Dedifferentiated amniotic fluid mesenchymal stem cell (primary cell): ENCODE measurements at regions not wholly inside any gene's neighbourhood (a gene's known extent, or its start where the extent isn't known, plus 50 kb on each side); places are given as distances from the start of the nearest gene placed in this dataset.
"Not testable (repeated sequence)": the region's sequence is repeated elsewhere in the genome, so short reads cannot be mapped to it uniquely, and the experiment has no call there.

Source experiments
- DNase-seq: peaks from one replicate; pipeline ENCODE4 v3.0.0-alpha.2; 2016; ENCODE audit errors: extremely low spot score

DNA sequence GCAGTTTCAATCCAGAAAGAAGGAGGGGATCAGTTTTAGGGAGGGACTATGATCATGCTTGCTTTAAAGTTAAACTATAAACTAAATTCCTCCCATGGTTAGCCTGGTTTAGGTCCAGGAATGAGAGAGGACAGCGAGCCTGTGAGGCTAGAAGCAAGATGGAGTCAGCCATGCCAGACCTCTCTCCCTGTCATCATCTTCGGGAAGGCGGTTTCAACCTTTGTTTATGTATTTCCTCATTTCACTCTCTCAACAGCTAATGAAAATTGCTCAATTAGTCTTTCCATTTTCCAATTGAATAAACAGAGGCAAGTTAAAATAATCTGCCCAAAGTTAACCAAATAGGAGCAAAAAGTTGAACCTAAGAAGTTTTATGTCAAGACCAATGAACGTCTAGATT, 201.5 kb downstream of the KCNJ2 start:
- DNase-seq: no peak

DNA sequence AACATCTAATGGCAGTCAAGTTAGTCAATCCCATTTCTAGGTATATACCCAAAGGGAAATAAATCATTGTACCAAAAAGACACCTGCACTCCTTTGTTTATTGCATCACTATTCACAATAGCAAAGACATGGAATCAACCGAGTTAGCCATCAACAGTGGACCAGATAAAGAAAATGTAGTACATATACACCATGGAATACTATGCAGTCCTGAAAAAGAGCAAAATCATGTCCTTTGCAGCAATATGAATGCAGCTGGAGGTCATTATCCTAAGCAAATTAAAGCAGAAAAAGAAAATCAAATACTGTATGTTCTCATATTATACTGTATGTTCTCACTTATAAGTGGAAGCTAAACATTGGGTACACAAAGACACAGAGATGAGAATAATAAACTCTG, 204.0 kb downstream of the KCNJ2 start:
- no peak for DNase-seq

DNA sequence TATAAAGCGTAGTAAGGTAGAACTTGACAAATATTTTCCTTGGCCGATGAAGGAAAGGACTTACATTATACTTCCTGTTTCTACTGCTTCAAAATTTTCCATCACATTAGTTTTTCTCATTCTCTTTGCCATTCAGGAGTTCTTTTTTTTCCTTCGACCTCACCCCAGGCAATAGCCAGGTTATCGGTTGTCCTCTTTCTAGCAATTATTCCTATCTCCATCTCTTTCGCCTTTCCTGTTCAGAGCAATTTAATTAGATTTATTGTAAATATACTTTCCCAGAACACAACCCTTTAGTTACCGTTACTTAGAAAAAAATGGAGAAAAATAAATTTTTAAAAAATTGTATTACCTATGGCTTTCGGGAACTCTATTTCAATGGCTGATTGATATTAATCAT, 205.2 kb downstream of the KCNJ2 start:
- no peak for DNase-seq

DNA sequence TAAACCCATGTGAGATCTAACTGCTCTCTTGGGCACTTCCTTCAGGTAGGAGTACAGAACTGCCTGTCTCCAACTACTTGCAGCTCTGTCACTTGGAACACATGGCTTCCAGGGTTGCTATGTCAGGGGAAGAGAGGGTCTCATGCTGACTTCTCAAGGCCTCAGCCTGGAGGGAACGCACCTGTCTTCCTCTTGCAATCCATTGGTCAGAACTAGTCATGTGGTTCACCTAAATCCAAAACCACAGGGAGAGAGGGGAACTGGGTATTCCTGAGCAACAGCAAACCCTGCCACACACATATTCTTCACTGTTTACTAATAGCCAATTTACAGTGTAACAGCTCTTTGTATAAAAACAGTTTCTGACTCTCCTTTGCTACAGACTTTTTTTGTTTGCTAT, 206.1 kb downstream of the KCNJ2 start:
- DNase-seq: no peak

DNA sequence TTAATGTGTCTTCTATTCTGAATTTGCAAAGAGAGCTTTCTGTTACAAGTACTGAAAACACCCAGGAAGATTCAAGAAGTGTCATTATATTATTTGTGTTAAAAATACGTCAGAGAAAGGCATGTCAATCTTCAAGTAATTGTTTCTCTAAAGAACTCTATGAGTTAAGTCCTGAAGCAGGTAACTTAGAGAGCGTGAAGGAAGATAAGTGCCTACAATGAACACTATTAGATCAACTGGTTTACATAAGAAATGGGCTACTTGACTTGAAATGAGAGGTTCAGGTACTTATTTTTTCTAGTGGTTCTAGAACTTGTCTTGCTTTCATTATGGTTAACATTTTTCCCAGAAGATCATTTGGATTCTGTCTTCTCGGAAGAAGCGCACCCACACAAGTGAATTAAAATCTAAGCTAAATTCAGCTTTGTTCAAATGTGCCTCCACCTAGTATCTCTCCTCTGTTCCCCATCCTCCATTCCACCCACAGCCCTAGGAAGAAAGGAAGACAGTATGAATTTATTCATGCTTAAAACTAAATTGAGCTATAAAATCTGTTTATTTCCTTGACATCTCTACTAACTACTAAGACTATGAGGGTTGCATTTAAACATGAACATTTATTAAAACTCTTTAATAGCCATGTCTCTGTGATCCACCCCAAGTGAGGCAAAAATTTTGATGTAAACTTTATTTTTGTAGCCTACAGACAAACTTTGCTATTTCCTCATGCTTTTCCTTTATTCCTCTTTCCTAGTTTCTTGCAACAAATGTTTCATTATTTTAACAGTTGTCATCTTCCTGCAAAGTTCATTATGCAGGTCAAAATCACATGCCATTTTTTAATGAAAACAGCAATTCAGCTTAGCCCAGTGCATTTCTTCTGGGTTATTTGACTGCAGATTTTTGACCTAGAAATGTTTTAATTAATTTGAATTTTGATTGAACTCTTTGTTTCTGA, 206.8 kb downstream of the KCNJ2 start:
- no peak for DNase-seq

DNA sequence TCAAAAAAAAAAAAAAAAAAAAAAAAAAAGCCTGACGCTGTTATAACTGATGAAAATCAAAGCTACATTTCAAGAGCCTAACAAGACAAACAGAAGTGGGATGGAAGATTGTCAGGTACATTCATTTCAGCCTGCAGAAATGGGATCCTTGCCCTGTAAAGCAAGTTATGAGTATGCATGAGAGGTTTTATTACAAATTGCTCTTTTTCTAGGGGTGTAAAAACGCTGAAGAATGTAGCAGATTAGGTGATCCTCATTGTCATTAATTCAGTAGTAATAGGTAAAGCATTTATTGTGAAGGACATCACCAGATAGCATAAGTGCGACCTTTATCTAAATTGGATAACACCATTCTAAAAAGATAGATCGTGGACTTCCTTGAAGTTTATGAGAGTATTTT, 208.3 kb downstream of the KCNJ2 start:
- DNase-seq: no peak

DNA sequence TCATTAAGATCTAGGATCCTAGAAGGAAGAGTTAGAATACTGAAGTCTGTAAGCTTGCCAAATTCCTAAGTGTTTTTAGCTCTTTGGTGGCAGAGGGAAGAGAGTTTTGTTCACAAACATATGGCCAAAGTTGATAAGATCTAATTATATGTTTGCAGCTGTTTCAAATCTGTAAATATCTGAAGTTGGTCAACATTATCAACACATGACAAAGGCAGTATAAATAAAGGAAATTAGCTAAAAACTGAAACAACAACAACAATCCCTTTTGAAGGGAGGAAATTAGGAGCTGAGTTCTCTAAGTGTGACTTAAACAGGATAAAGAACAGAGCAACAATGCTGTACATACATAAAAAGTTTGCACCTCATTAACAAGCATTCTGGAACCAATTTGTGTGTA, 208.7 kb downstream of the KCNJ2 start:
- no peak for DNase-seq

DNA sequence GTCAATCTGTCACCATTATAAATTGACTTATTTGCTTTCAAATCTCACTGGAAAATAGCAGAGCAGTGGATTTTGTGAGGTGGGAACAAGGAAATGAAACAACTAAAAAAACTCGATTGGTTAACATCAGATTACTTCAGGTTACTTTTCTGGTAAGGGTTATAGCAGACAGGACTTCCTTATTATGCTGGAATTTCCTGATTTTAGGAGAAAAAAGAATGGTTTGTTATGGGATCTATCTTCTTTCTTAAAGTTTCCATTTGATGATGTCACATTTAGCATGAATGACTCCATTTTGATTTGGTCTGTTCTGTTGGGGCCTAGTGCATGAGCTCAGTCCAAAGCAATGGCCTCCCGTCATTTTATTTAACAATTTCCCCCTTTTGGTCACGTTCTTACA, 210.6 kb downstream of the KCNJ2 start:
- no peak for DNase-seq

DNA sequence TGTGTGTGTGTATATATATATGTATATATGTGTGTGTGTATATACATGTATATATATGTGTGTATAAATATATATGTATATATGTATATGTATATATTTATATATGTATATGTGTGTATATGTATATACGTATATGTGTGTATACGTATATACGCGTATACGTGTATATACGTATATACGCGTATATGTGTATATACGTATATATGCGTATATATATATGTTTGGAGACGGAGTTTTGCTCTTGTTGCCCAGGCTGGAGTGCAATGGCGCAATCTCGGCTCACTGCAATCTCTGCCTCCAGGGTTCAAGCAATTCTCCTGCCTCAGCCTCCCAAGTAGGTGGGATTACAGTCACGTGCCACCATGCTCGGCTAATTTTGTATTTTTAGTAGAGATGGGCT, 212.6 kb downstream of the KCNJ2 start:
- not testable (repeated sequence) for DNase-seq

DNA sequence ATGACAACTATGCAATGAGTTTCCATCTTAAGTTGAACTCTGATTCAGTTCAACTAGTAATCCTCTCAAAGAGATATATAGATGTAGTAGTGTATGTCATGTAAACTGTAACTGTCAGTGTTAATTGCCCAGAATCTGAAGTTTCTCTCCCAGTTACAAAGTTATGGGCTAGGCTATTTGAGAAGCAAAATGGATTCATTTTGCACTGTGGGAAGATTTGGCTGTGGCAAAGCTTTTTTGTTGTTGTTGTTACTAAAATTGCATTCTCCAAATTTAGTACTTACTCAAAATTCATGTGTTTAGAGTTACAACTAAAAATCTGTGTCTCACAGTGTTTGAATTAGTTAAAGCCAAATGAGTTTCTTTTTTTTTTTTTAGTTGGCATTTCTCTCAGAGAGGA, 219.0 kb downstream of the KCNJ2 start:
- no peak for DNase-seq

DNA sequence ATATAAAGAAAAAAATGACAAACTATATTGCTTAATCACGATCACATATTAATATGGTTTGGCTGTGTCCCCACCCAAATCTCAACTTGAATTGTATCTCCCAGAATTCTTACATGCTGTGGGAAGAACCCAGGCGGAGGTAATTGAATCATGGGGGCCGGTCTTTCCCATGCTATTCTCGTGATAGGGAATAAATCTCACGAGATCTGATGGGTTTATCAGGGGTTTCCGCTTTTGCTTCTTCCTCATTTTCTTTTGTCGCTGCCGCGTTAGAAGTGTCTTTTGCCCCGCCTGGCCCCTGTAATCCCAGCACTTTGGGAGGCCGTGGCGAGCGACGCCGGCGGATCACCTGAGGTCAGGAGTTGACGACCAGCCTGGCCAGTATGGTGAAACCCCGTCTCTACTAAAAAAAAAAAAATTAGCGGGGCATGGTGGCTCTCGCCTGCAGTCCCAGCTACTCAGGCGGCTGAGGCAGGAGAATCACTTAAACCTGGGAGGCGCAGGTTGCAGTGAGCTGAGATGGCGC, 220.0 kb downstream of the KCNJ2 start:
- DNase-seq: not testable (repeated sequence)

DNA sequence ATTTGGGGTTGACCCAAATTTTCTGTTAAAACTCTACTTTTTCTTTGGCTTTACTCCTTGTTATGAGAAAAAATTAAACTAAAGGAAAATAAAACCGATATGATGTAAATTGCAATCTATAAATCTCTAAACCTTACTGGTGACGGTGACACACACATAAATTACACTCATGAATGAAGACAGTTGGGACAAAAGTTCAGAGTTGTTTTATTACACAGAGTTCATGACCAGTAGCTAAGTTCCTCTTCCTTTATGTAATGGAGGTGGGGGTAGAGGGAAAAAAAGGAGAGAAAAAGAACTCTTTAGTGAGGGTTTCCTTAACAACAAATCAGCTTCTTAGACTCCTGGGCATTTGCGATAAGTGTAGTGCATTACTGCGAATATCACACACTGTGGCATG, 220.7 kb downstream of the KCNJ2 start:
- no peak for DNase-seq

DNA sequence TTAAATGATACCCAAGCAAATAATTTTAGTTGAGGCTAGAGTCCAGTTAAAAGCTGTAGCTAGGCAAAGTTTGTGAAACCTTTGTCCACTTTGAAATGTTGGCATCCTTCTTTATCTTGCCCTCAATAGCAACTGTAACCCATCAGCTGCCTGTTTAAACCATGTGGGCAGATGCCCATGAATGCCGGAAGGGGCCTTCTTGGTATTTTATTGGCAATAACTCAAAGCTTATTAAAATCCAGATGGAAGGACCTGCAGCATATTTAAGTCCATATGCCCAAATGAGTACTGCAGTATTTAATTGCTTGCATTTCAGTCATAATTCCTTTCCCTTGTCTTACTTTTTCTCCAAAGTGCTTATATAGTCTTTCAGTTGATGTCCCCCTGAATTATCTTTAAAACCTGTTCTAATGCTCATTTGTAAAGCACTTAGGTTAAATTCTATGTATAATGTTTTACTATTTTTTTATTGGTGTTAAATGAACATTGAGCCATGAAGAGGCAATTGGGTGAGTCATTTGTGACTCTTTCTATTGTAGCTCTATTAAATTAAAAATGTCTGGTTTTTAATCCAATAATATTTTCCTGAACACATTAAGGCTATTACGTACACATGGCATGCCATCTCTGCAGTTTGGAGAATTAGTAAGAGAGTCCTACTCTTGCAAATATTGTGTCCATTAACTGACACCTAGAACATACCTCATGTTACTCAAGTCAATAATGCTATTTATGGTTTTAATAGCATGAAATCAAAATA, 225.3 kb downstream of the KCNJ2 start:
- DNase-seq: no peak

DNA sequence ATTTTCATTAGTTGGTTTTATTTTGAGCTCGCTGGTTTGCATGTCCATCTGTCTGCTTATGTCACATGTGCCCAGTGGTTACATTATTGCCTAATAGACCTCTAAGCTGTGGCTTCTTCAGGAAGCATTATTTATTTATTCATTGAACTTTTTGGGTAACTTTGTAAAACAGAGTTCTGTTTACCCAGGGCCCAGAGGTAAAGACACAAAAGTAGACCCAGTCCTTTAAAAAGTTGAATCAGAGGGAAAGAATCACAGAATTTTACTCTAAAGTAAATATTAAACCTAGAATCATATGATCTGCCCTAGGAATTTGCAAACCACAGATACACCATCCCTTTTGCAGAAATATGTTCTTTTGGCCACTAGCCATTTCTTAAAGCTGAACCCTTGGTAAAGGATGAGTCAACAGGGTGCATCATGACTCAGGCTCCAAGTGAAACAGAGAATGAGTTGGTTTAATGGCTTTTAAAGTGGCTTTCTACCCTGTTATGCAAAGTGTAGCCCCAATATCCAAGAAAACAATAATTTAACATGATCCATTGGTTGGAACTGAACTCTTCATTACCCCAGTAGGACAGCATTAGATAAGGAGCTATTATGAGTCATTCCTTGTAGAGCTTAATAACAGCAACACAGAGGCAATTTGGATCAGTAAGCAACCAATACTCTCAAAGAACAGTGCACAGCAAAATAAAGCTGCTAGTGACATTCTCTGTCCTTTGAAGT, 236.3 kb downstream of the KCNJ2 start:
- peak; percentile 50 for DNase-seq

DNA sequence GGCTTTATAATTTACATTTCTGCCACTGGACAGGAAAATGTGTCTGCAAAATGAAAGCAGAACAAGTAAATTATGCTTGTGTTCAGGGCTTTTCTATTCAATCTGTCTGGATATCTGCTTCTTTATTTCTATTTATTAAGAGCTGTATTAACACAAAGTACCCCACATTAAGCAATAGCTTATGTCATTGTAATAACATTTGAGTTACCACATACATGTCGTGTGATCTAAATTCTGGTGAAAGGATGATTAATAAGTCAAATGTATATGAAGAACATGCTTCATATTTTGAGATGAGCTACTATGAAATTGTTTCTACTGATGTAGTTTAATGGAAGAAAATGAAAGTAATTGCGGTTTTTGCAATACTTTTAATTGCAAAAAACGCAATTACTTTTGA, 238.2 kb downstream of the KCNJ2 start:
- no peak for DNase-seq

DNA sequence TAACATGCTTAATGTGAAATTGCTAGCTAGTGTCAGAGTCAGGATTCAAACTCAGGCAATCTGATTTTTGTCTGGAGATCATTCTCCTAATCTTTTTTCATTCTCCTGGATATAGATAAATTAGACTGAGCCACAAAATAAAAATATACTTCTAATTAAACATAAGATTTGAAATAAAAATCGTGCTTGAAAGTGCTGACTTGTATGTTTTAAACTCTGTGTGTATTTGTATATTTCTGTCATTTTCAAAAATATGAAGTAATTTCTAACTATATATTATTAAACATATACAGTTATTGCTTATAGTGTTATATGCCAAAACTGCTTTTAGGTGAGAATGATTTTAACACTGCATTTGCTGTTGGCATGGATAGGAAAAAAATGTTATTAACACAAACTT, 239.4 kb downstream of the KCNJ2 start:
- DNase-seq: no peak

DNA sequence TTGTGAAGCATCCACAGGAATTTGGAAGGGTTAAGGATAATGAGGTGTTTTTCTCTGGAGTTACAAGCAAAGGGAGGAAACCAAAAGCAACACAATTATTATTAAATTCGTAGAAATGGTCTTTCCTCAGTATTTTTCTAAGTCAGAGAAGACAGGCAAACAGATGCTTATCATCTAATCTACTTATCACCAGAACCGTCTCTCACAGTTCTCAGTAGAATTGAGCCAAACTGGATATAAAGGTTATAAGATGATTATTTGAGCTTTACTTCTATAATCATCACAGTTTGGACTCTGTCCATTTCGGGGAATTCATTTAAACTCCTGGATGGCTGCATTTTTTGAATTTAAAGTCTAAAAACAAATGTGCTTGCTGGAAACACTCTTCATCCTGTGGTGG, 245.0 kb downstream of the KCNJ2 start:
- DNase-seq: no peak

DNA sequence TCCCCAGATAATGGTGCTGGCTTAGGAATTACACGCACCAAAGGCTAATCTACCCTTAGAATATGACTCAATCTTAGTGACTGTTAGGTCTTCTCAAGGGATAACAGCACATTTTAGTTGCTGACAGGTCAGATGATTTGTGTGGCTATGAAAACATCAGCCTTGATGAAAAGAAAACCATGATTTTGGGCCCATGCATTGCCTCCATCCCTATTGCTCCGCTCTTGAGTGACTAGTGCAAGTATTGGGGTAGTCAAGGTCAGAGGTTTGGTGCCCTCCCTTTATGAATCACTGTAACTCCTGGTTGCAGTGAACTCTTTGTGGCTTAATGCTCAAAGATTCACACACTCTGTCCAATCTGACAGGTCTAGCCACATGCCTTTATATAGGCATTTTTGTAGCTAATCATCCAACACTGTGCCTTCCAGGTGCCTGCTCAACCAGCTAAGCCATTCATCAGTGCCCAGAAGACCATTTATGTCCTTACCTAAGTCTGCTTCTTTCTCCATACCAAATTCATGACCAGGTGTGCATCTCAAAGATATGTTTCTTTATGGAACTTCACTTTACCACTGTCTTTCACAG, 251.6 kb downstream of the KCNJ2 start:
- no peak for DNase-seq

DNA sequence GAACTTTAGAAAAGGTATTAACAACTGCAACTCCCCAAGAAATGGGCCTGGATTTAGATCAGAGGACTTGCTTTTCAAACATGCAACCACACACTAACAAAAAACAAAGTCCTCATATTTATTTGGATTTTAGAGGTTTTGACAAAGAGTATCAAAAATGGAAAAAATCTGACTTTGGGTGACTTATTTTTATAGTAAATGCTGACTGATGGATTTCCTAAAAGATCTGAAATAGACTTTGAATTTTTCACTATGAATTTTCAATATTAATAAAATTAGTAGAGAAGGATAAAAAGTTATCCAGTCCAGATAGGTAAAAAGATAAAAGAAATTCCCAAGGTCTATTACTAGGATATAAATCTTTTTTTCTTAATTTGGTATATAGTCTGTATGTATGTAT, 253.5 kb downstream of the KCNJ2 start:
- DNase-seq: no peak

DNA sequence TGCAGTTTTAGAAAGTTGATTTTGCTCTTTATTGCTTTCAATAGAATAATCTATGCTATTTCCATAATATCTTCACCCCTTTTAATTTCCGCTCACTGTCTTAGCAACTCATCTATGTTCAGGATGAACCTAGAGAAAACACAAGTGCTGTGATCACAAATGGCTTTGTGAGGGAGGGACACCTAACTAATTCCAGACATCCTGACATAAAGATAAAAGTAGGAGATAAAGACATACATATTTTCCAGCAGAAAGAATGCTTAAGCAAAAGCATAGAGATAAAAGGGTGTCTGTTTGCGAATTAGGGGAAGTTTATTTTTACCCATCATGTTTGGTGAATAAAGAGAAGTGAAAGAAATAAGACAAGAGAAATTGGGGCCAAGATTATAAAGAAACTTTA, 254.2 kb downstream of the KCNJ2 start:
- no peak for DNase-seq

DNA sequence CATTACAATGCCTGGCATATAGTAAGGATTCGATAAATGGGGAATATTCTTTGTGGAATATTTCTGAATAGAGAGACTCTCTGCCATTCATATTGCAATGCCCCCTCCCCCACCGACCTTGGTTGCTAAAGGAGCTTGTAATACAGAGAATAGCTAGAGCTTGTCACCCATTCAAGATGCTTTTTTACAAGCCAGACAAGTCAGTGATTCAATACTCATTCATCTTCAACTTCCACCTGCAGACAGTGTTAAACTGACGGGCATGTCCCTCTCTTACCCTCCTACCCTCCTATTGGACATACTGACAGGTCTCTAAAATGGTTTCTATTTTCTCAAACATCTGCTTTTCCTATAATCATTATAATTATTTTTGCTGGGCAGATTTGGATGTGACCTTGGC, 257.4 kb downstream of the KCNJ2 start:
- no peak for DNase-seq
